Suprapubic skin (tissue), 4 donors: ENCODE measurements at regions not wholly inside any gene's neighbourhood (a gene's known extent, or its start where the extent isn't known, plus 50 kb on each side); places are given as distances from the start of the nearest gene placed in this dataset.
A peak's percentile ranks its signal among the peaks of the same experiment; 100 is the strongest.

Source experiments
- DNase-seq, 2 donors: peaks; one replicate each; pipeline ENCODE4 v3.0.0-alpha.2; 2019; ENCODE audit warnings: low spot score in 2 of 2
- H3K27ac ChIP-seq: fragments of 200-600 bp; sonication (generic); one replicate; pipeline ENCODE4 v1.5.1; 2019
- H3K27me3 ChIP-seq: fragments of 200-600 bp; sonication (generic); one replicate; pipeline ENCODE4 v1.5.1; 2019
- H3K36me3 ChIP-seq: fragments of 200-600 bp; sonication (generic); one replicate; pipeline ENCODE4 v1.5.1; 2019
- H3K4me1 ChIP-seq: fragments of 200-600 bp; sonication (generic); one replicate; pipeline ENCODE4 v1.5.1; 2019
- H3K4me3 ChIP-seq: fragments of 200-600 bp; sonication (generic); one replicate; pipeline ENCODE4 v1.5.1; 2019; ENCODE audit warnings: mild to moderate bottlenecking
- H3K9me3 ChIP-seq: fragments of 200-600 bp; sonication (generic); one replicate; pipeline ENCODE4 v1.5.1; 2019
- CTCF ChIP-seq, 2 donors: fragments of 200-600 bp in 1 of 2; fragments of 450-650 bp in 1 of 2; sonication (generic) in 1 of 2; IDR thresholded peaks; one replicate each; pipeline ENCODE4 v1.5.1; 2016 to 2019; ENCODE audit warnings: antibody characterized with exemption in 2 of 2, mild to moderate bottlenecking in 1 of 2, moderate library complexity in 1 of 2
- EP300 ChIP-seq: sonication (generic); formaldehyde crosslinking; IDR thresholded peaks from one replicate; pipeline ENCODE4 v1.6.1; 2017; ENCODE audit warnings: antibody characterized with exemption
- POLR2A ChIP-seq, 2 donors: fragments of 450-650 bp; IDR thresholded peaks; one replicate each; pipeline ENCODE4 v1.6.1; 2017; ENCODE audit warnings: antibody characterized with exemption in 2 of 2, mild to moderate bottlenecking in 2 of 2, moderate library complexity in 2 of 2
- POLR2AphosphoS5 ChIP-seq, 3 donors: sonication (generic); formaldehyde crosslinking; IDR thresholded peaks; one replicate each; pipeline ENCODE4 v1.6.1; 2017; ENCODE audit warnings: antibody characterized with exemption in 3 of 3
- WGBS: methylation state at CpG from one replicate; pipeline ENCODE4 v1.1.5; 2018; 5-methylcytosine and 5-hydroxymethylcytosine counted together

- H3K4me3 ChIP-seq = no peak overlapping the region
- peaks cover 13% of the 10 kb centered on the region for H3K4me1 ChIP-seq
- peak in 1 of 2 donors; percentile 44 for DNase-seq
- no peaks in the 10 kb centered on the region for H3K36me3 ChIP-seq
- H3K27me3 ChIP-seq = peaks cover 10% of the 10 kb centered on the region
- WGBS = 57% methylated on average over 13 of the region's 13 CpGs
- H3K27ac ChIP-seq = no peak overlapping the region
- no peaks in the 10 kb centered on the region for H3K9me3 ChIP-seq
- TF ChIP-seq EP300 (no peak), CTCF (IDR thresholded peaks at IDR 0.05) (no peak), POLR2A (IDR thresholded peaks at IDR 0.05) (no peak), POLR2AphosphoS5 (IDR thresholded peaks at IDR 0.05) (no peak)
Measured at GRCh38 chr15:69648775-69649735, 196.4 kb downstream of the RPLP1 start.

DNA sequence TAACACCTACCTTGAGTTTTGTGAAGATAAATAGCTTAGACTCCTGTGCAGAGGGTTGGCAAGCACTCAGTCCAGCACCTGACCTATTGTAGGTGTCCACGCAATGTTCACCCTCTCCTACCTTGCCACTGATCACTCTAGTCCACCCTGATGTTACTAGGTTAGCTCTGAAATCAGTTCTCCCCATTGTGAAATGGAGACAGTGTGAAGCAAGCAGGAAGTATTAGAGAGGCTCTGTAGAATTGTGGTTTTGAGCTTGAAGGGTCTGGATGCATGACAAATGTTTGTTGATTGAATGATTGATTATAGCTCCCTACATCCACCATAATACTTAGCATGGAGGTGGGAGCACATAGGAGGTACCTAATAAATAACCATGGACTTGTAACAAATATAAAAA lies 199.7 kb downstream of the RPLP1 start:
- Histone ChIP-seq H3K27ac (no peak overlapping the region), H3K9me3 (no peaks in the 10 kb centered on the region), H3K36me3 (no peaks in the 10 kb centered on the region), H3K4me1 (peaks cover 13% of the 10 kb centered on the region), H3K27me3 (peaks cover 10% of the 10 kb centered on the region), H3K4me3 (no peak overlapping the region)
- TF ChIP-seq POLR2AphosphoS5 (IDR thresholded peaks at IDR 0.05) (no peak), EP300 (no peak), POLR2A (IDR thresholded peaks at IDR 0.05) (no peak), CTCF (IDR thresholded peaks at IDR 0.05) (no peak)
- 90% methylated on average over 1 of the region's 1 CpG for WGBS
- no peak for DNase-seq

- 68% methylated on average over 5 of the region's 5 CpGs for WGBS
- Histone ChIP-seq H3K4me3 (no peak overlapping the region), H3K4me1 (peaks cover 13% of the 10 kb centered on the region), H3K27ac (no peak overlapping the region), H3K9me3 (no peaks in the 10 kb centered on the region), H3K36me3 (no peaks in the 10 kb centered on the region), H3K27me3 (peaks cover 13% of the 10 kb centered on the region)
- no peak for DNase-seq
- no peak for TF ChIP-seq EP300
- TF ChIP-seq CTCF (IDR thresholded peaks at IDR 0.05) = no peak
- no peak for TF ChIP-seq POLR2AphosphoS5 (IDR thresholded peaks at IDR 0.05)
- no peak for TF ChIP-seq POLR2A (IDR thresholded peaks at IDR 0.05)
Measured at GRCh38 chr15:69652751-69653305, 200.2 kb downstream of the RPLP1 start.

DNA sequence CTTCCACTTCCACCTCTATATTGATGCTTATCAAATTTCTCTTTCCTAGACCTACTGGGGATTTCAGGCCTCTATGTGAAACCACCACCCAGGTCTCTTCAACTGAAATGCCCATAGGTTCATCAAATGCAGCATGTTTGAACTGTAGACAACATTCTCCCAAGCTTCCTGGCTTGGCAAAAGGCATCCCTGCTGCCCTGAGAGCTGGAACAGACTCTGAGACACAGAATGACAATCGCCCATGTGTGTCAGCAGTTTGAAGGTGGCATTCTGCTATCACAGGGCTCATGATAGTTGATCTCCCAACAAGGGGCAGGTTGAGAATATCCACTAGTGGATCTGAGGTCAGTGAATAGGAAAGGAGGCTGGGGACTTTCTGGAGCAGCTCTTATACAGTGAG lies 200.7 kb downstream of the RPLP1 start:
- Histone ChIP-seq H3K4me1 (peaks cover 11% of the 10 kb centered on the region), H3K9me3 (no peaks in the 10 kb centered on the region), H3K27ac (no peak overlapping the region), H3K27me3 (peaks cover 16% of the 10 kb centered on the region), H3K36me3 (no peaks in the 10 kb centered on the region), H3K4me3 (no peak overlapping the region)
- TF ChIP-seq EP300 = no peak
- no peak for TF ChIP-seq CTCF (IDR thresholded peaks at IDR 0.05)
- TF ChIP-seq POLR2AphosphoS5 (IDR thresholded peaks at IDR 0.05) = no peak
- TF ChIP-seq POLR2A (IDR thresholded peaks at IDR 0.05) = no peak
- no peak for DNase-seq
- WGBS = 86% methylated on average over 1 of the region's 1 CpG

- Histone ChIP-seq H3K36me3 (no peaks in the 10 kb centered on the region), H3K27me3 (peaks cover 16% of the 10 kb centered on the region), H3K4me3 (no peak overlapping the region), H3K27ac (no peak overlapping the region), H3K4me1 (peaks cover 6% of the 10 kb centered on the region), H3K9me3 (no peaks in the 10 kb centered on the region)
- TF ChIP-seq POLR2AphosphoS5 (IDR thresholded peaks at IDR 0.05) (no peak), POLR2A (IDR thresholded peaks at IDR 0.05) (no peak), EP300 (no peak), CTCF (IDR thresholded peaks at IDR 0.05) (no peak)
- 90% methylated on average over 2 of the region's 2 CpGs for WGBS
- no peak for DNase-seq
Measured at GRCh38 chr15:69653846-69654245, 201.2 kb downstream of the RPLP1 start.
